Bronchial epithelial cell (primary cell): ENCODE measurements at regions not wholly inside any gene's neighbourhood (a gene's known extent, or its start where the extent isn't known, plus 50 kb on each side); places are given as distances from the start of the nearest gene placed in this dataset.

Experiments
- DNase-seq: peaks from one replicate; pipeline ENCODE4 v3.0.0-alpha.2; 2010; ENCODE audit warnings: low read depth
- FAIRE-seq: peaks from 2 replicates; lab custom pipeline; 2011; peaks lifted over from hg19 to GRCh38; lab: Jason Lieb, UNC
- H3K27me3 ChIP-seq: 2 replicates; pipeline ENCODE4 v1.5.1; 2011; ENCODE audit warnings: low read length; ENCODE audit not compliant: control insufficient read depth, insufficient read depth
- H3K36me3 ChIP-seq: 2 replicates; pipeline ENCODE4 v1.5.1; 2011; ENCODE audit warnings: low read length; ENCODE audit not compliant: control insufficient read depth, insufficient read depth
- H3K4me3 ChIP-seq: 2 replicates; pipeline ENCODE4 v1.5.1; 2011; ENCODE audit warnings: mild to moderate bottlenecking, low read depth, low read length, control low read depth
- TF ChIP-seq, protein P1 (sequence below): IDR thresholded peaks from 2 replicates; pipeline ENCODE4 v1.5.1; 2011; ENCODE audit warnings: mild to moderate bottlenecking, moderate library complexity, low read length, control low read depth, inconsistent platforms; ENCODE audit not compliant: insufficient read depth, severe bottlenecking

- no peaks in the 10 kb centered on the region for H3K36me3 ChIP-seq
- DNase-seq (no peak), FAIRE-seq (no peak)
- TF ChIP-seq, protein P1, sequence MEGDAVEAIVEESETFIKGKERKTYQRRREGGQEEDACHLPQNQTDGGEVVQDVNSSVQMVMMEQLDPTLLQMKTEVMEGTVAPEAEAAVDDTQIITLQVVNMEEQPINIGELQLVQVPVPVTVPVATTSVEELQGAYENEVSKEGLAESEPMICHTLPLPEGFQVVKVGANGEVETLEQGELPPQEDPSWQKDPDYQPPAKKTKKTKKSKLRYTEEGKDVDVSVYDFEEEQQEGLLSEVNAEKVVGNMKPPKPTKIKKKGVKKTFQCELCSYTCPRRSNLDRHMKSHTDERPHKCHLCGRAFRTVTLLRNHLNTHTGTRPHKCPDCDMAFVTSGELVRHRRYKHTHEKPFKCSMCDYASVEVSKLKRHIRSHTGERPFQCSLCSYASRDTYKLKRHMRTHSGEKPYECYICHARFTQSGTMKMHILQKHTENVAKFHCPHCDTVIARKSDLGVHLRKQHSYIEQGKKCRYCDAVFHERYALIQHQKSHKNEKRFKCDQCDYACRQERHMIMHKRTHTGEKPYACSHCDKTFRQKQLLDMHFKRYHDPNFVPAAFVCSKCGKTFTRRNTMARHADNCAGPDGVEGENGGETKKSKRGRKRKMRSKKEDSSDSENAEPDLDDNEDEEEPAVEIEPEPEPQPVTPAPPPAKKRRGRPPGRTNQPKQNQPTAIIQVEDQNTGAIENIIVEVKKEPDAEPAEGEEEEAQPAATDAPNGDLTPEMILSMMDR: no peak
- H3K27me3 ChIP-seq: no peaks in the 10 kb centered on the region
- no peak overlapping the region for H3K4me3 ChIP-seq
Measured at GRCh38 chr2:12948231-12948960, 231.7 kb downstream of the TRIB2 start.

DNA sequence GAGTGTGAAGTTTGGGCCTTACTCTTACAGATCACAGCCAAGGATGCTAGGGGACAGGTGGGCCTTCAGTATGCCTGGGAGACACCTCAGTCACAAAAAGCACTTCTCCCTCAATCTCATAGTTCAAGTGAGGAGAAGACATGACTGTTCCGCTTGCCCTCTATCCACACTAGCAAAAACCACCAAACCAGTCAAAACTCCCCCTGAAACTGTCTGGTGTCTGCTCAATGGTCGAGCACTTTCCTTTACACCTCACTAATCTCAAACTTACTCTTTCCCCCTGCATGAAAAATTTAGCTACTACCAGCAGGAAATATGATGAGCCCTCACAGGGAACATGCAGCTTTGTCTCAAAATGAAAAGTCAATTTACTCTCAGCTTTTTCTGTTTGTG lies 232.2 kb downstream of the TRIB2 start:
- TF ChIP-seq, protein P1: no peak
- no peaks in the 10 kb centered on the region for H3K36me3 ChIP-seq
- FAIRE-seq (no peak), DNase-seq (no peak)
- no peaks in the 10 kb centered on the region for H3K27me3 ChIP-seq
- no peak overlapping the region for H3K4me3 ChIP-seq

GRCh38 chr2:12949406-12949805 lies 232.7 kb downstream of the TRIB2 start:
- no peaks in the 10 kb centered on the region for H3K36me3 ChIP-seq

DNA sequence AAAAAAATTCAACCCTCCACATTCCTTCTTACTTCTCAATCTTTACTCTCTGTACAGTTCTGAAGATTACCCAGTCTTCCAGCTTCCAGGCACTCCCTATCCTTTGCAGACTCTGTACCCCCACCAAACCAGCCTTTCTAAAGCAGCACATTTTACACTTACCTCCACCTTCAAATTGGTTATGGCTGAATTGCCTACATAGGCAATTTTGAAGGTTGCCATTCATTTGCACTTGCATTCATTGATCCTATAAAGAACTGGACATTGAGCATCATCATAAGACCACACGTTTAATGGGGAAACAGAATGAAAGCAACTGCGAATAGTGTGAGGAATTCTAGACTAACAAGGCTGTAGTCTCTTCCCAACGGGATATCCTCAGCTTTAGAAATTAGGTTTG lies 233.4 kb downstream of the TRIB2 start:
- no peaks in the 10 kb centered on the region for H3K36me3 ChIP-seq
- FAIRE-seq (no peak), DNase-seq (no peak)
- TF ChIP-seq, protein P1: no peak
- no peak overlapping the region for H3K4me3 ChIP-seq
- H3K27me3 ChIP-seq: no peaks in the 10 kb centered on the region

More at GRCh38 chr2:12949406-12949805, 232.7 kb downstream of the TRIB2 start:
- no peak overlapping the region for H3K4me3 ChIP-seq
- FAIRE-seq: no peak
- no peaks in the 10 kb centered on the region for H3K27me3 ChIP-seq
- TF ChIP-seq, protein P1: no peak
- no peak for DNase-seq

- FAIRE-seq (no peak), DNase-seq (peak; percentile 55)
- TF ChIP-seq, protein P1: no peak
Measured at GRCh38 chr2:12950957-12951656, 234.4 kb downstream of the TRIB2 start.

More at GRCh38 chr2:12950957-12951656, 234.4 kb downstream of the TRIB2 start:
- Histone ChIP-seq H3K27me3 (no peaks in the 10 kb centered on the region), H3K4me3 (no peak overlapping the region), H3K36me3 (no peaks in the 10 kb centered on the region)
